Skeletal muscle tissue (tissue), 3 donors: ENCODE measurements at regions not wholly inside any gene's neighbourhood (a gene's known extent, or its start where the extent isn't known, plus 50 kb on each side); places are given as distances from the start of the nearest gene placed in this dataset.

ENCODE experiments used
- H3K27ac ChIP-seq: one replicate; pipeline ENCODE4 v1.7.0; 2013; ENCODE audit warnings: mild to moderate bottlenecking, low read depth, low read length, inconsistent platforms
- H3K27me3 ChIP-seq, 3 donors: one replicate each; pipeline ENCODE4 v1.7.0; 2013; ENCODE audit warnings: low read length in 3 of 3; ENCODE audit not compliant: control insufficient read depth in 3 of 3, insufficient read depth in 3 of 3
- H3K36me3 ChIP-seq, 3 donors: one replicate each; pipeline ENCODE4 v1.7.0; 2013; ENCODE audit warnings: low read length in 3 of 3; ENCODE audit not compliant: control insufficient read depth in 3 of 3, insufficient read depth in 3 of 3
- H3K4me1 ChIP-seq, 3 donors: one replicate each; pipeline ENCODE4 v1.7.0; 2013; ENCODE audit warnings: low read length in 3 of 3, mild to moderate bottlenecking in 3 of 3; ENCODE audit not compliant: control insufficient read depth in 3 of 3, insufficient read depth in 3 of 3
- H3K4me3 ChIP-seq, 3 donors: one replicate each; pipeline ENCODE4 v1.7.0; 2013; ENCODE audit warnings: low read length in 3 of 3
- H3K9ac ChIP-seq, 3 donors: one replicate each; pipeline ENCODE4 v1.7.0; 2013; ENCODE audit warnings: low read length in 3 of 3, mild to moderate bottlenecking in 3 of 3, moderate library complexity in 2 of 3, low read depth in 1 of 3
- H3K9me3 ChIP-seq, 3 donors: one replicate each; pipeline ENCODE4 v1.7.0; 2013; ENCODE audit warnings: low read length in 3 of 3; ENCODE audit not compliant: control insufficient read depth in 3 of 3
- donor health status: Osteomylitis.

GRCh38 chr13:34587576-34587975 is 354.5 kb upstream of the NBEA start:
- Histone ChIP-seq H3K4me3 (no peak overlapping the region), H3K27me3 (no peaks in the 10 kb centered on the region), H3K27ac (no peak overlapping the region), H3K4me1 (peaks cover 0 to 2% (median under 1%) of the 10 kb centered on the region in 3 donors), H3K36me3 (no peaks in the 10 kb centered on the region), H3K9ac (no peak overlapping the region), H3K9me3 (no peaks in the 10 kb centered on the region)

GRCh38 chr13:34588362-34588761 is 353.7 kb upstream of the NBEA start:
- no peak overlapping the region for H3K4me3 ChIP-seq
- H3K27ac ChIP-seq = no peak overlapping the region
- no peaks in the 10 kb centered on the region for H3K9me3 ChIP-seq
- H3K36me3 ChIP-seq = no peaks in the 10 kb centered on the region
- H3K27me3 ChIP-seq = no peaks in the 10 kb centered on the region
- H3K9ac ChIP-seq = no peak overlapping the region
- H3K4me1 ChIP-seq = peaks cover 0 to 5% (median 3%) of the 10 kb centered on the region in 3 donors

- Histone ChIP-seq H3K27ac (no peak overlapping the region), H3K9me3 (no peaks in the 10 kb centered on the region), H3K4me1 (peaks cover 0 to 5% (median 3%) of the 10 kb centered on the region in 3 donors), H3K36me3 (no peaks in the 10 kb centered on the region), H3K9ac (no peak overlapping the region), H3K4me3 (no peak overlapping the region), H3K27me3 (no peaks in the 10 kb centered on the region)
These were observed 352.5 kb upstream of the NBEA start for GRCh38 chr13:34589581-34589980.

- Histone ChIP-seq H3K9me3 (no peaks in the 10 kb centered on the region), H3K4me3 (no peak overlapping the region), H3K9ac (no peak overlapping the region), H3K4me1 (peaks cover 0 to 5% (median 3%) of the 10 kb centered on the region in 3 donors), H3K36me3 (no peaks in the 10 kb centered on the region), H3K27ac (no peak overlapping the region), H3K27me3 (no peaks in the 10 kb centered on the region)
These were observed 350.9 kb upstream of the NBEA start for GRCh38 chr13:34591129-34591528.

- Histone ChIP-seq H3K9ac (no peak overlapping the region), H3K4me3 (no peak overlapping the region), H3K9me3 (no peaks in the 10 kb centered on the region), H3K27ac (no peak overlapping the region), H3K4me1 (peaks cover 0 to 5% (median 3%) of the 10 kb centered on the region in 3 donors), H3K36me3 (no peaks in the 10 kb centered on the region), H3K27me3 (no peaks in the 10 kb centered on the region)
These were observed 350.1 kb upstream of the NBEA start for GRCh38 chr13:34591900-34592529.

GRCh38 chr13:34593658-34594057 is 348.4 kb upstream of the NBEA start:
- Histone ChIP-seq H3K9me3 (no peaks in the 10 kb centered on the region), H3K27ac (no peak overlapping the region), H3K27me3 (no peaks in the 10 kb centered on the region), H3K36me3 (no peaks in the 10 kb centered on the region), H3K4me1 (peaks cover 0 to 5% (median 3%) of the 10 kb centered on the region in 3 donors), H3K9ac (no peak overlapping the region), H3K4me3 (no peak overlapping the region)

- Histone ChIP-seq H3K4me3 (no peak overlapping the region), H3K4me1 (peaks cover 0 to 5% (median 3%) of the 10 kb centered on the region in 3 donors), H3K27me3 (no peaks in the 10 kb centered on the region), H3K27ac (no peak overlapping the region), H3K9me3 (no peaks in the 10 kb centered on the region), H3K36me3 (no peaks in the 10 kb centered on the region), H3K9ac (no peak overlapping the region)
These were observed 347.6 kb upstream of the NBEA start for GRCh38 chr13:34594507-34594906.

- Histone ChIP-seq H3K27me3 (no peaks in the 10 kb centered on the region), H3K27ac (no peak overlapping the region), H3K36me3 (no peaks in the 10 kb centered on the region), H3K4me3 (no peak overlapping the region), H3K4me1 (no peaks in the 10 kb centered on the region), H3K9ac (no peak overlapping the region), H3K9me3 (no peaks in the 10 kb centered on the region)
These were observed 333.7 kb upstream of the NBEA start for GRCh38 chr13:34608331-34608730.

GRCh38 chr13:34611671-34612070 is 330.4 kb upstream of the NBEA start:
- no peaks in the 10 kb centered on the region for H3K27me3 ChIP-seq
- H3K9me3 ChIP-seq = no peaks in the 10 kb centered on the region
- no peak overlapping the region for H3K27ac ChIP-seq
- H3K4me1 ChIP-seq = no peaks in the 10 kb centered on the region
- no peaks in the 10 kb centered on the region for H3K36me3 ChIP-seq
- H3K9ac ChIP-seq = no peak overlapping the region
- H3K4me3 ChIP-seq = no peak overlapping the region

- Histone ChIP-seq H3K9ac (no peak overlapping the region), H3K27me3 (no peaks in the 10 kb centered on the region), H3K27ac (no peak overlapping the region), H3K4me1 (no peaks in the 10 kb centered on the region), H3K36me3 (no peaks in the 10 kb centered on the region), H3K4me3 (no peak overlapping the region), H3K9me3 (no peaks in the 10 kb centered on the region)
These were observed 324.5 kb upstream of the NBEA start for GRCh38 chr13:34617473-34618083.
